GM12873 (cell line): ENCODE measurements at regions not wholly inside any gene's neighbourhood (a gene's known extent, or its start where the extent isn't known, plus 50 kb on each side); places are given as distances from the start of the nearest gene placed in this dataset.

ENCODE experiments used
- TF ChIP-seq, protein P1 (sequence below): IDR thresholded peaks from 2 replicates; pipeline ENCODE4 v1.5.1; 2012; ENCODE audit warnings: low read depth, mild to moderate bottlenecking, moderate library complexity, low read length, control low read depth; ENCODE audit not compliant: insufficient read depth; ENCODE audit errors: missing control alignments

DNA sequence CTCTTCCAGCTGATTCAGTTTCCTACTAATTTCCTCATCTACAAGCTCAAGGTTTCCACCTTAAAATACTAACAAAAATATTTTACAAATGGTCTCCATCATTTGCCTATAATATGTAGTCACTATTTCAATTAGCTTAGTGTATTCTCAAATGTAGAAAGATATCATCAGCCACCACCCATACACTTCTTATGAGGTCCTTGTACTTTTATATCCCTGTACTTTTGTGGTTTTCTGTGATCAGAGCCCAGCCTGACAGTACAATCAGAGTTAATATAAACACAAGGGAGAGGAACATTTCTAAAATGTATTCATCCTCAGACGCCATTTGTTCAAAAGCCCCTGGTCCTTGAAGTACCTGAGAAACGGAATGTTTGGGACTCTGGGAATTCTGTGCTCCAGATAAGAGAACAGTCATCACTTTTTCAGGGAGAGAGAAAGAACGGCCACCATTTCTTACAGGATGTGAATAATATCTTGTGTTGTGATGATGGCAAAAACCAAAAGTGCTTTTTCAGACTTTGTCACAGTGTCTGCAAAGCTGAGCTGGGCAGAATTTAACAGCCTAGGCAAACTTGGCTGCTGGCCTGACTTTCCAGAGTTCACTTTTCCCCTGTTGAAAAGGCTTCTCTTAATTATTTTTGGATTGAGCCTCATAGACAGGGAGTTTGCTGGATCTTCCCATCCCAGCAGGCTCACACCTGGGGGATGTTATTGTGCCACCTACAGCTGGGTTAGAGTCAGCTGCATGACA, 361.7 kb upstream of the ACVR2A start:
- TF ChIP-seq, protein P1, sequence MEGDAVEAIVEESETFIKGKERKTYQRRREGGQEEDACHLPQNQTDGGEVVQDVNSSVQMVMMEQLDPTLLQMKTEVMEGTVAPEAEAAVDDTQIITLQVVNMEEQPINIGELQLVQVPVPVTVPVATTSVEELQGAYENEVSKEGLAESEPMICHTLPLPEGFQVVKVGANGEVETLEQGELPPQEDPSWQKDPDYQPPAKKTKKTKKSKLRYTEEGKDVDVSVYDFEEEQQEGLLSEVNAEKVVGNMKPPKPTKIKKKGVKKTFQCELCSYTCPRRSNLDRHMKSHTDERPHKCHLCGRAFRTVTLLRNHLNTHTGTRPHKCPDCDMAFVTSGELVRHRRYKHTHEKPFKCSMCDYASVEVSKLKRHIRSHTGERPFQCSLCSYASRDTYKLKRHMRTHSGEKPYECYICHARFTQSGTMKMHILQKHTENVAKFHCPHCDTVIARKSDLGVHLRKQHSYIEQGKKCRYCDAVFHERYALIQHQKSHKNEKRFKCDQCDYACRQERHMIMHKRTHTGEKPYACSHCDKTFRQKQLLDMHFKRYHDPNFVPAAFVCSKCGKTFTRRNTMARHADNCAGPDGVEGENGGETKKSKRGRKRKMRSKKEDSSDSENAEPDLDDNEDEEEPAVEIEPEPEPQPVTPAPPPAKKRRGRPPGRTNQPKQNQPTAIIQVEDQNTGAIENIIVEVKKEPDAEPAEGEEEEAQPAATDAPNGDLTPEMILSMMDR: no peak

DNA sequence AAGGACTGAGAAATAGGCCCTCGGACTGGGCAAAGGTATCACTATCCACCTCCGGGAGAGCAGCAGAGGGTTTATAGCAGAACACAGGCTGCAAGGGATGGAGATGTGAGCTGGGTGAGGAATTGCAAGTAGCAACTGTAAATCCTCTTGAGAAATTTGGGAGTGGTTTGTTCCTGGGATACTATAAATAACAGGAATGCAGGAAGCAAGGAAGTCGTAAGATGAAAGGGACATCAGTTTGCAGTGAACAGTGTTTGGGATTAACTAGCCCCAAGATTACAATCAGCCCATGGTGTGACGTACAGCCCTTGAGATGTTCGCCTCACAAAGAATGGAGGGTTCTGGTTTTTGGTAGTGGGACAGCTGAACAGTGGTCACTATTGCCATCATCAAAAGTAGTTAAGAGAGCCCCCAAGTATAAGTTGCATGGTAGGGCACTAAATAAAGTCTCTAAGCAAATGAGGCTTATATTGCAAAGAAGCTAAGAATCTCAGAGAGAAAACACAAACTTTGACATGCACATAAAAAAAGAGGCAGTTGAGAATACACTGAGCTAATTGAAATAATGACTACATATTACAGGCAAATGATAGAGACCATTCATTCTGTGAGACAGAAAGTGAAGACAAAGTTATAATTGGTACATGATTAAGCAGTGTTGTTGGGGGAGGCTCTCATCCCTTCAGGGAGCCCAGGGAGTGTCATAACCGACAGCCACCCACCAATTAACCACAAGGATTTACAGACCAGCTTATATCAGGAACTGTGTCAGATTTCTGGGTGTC, 362.5 kb upstream of the ACVR2A start:
- TF ChIP-seq, protein P1: no peak

DNA sequence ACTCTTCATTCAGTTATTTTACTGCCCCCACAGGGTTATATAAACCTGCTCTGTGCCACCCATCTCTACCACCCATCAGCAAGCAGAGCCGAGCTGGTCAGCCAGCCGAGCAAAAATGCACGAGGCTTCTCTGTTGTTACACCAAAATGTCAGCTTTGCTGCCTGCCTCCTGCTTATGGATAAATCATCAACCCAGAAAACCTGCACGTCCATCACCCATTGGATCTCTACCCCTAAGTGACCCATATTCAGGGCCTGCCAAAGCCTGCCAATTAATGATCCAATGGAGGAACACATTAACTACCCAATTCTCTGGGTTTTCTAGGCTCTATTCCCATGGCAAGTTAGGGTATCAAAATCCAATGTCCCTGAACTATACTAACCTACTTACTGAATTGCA, 365.5 kb upstream of the ACVR2A start:
- TF ChIP-seq, protein P1: no peak

DNA sequence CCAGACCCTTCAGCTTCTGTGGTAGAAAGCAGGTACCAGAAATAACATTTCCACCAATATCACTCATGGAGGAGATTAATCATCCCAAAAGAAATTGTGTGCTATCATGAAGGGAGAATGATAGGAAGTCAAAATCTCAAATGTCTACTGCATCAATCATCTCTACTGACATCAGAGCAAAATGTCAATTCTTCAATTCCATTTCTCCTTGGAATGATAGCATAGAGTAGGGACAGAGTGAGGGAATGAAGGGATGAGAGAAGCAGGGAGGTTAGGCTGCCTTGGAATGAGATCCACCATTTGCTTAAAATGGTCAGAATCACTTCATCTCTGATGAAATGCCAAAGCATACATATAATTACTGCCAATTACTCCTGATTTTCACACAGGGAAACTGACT, 371.8 kb upstream of the ACVR2A start:
- TF ChIP-seq, protein P1: no peak

DNA sequence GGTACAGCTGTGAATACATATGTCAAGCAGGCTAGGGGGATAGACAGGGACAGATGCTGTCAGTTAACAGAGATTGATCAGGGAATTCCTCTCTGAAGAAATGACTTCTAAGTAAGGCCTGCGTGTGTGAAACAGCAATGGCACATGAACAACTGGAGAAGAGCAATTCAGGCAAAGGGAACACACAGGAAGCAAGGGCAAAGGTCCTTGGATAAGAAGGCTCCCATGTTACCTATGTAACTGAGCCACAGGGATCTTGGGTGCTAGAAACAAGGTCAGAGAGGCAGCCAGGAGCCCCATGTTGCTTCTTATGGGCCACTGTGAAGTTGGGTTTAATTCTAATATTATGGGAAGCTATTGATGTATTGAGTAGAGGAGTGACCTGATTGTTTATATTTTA, 373.7 kb upstream of the ACVR2A start:
- TF ChIP-seq, protein P1: no peak

DNA sequence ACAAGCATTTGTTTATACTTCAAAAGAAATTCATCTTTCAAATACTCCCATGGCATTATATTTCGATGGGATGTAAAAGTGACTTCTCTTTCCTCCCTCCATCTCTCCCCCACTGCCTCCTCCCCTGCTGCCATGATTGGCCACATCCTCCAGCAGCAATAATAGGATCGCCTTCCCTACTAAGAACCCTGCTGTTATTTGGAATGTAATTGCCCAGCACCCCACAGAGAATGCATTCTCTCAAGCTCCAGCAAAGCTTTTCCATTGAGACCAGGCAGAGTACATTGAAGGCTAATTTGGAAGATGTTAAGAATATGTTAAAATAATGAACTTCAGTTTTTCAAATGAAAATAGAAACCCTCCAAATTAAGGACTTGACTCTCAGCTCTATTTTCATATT, 375.4 kb upstream of the ACVR2A start:
- TF ChIP-seq, protein P1: no peak

DNA sequence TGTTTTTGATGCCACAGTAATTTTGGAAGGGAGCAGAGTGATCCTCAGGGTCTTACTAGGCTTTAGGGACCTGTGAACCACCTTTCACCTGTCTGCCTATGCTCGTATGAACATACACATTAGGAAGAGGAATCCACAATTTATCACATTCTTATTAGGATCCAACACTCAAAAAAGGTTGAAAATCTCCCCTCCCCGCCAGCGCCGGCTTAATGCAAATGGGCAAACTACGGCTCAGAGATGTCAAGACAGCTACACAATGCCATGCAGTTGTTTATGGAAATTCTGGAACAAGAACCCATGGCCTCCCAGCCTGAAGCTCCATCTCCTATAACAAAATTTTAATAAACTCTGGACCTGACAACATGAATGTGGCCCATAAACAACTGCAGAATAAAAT, 375.9 kb upstream of the ACVR2A start:
- TF ChIP-seq, protein P1: no peak
